Panc1 (cell line): ENCODE measurements at regions not wholly inside any gene's neighbourhood (a gene's known extent, or its start where the extent isn't known, plus 50 kb on each side); places are given as distances from the start of the nearest gene placed in this dataset.
"Not testable (repeated sequence)": the region's sequence is repeated elsewhere in the genome, so short reads cannot be mapped to it uniquely, and the experiment has no call there.

ENCODE experiments used
- POLR2AphosphoS5 ChIP-seq: IDR thresholded peaks from 2 replicates; pipeline ENCODE4 v1.6.1; 2012; ENCODE audit warnings: mild to moderate bottlenecking, low read depth, low read length, moderate library complexity
- SIN3A ChIP-seq: IDR thresholded peaks from 2 replicates; pipeline ENCODE4 v1.6.1; 2012; ENCODE audit warnings: low read depth, mild to moderate bottlenecking, low read length, moderate library complexity, borderline replicate concordance; ENCODE audit not compliant: insufficient read depth
- TF ChIP-seq, protein P1 (sequence below): fragments of 450-650 bp; IDR thresholded peaks from 2 replicates; pipeline ENCODE4 v1.5.1; 2017; ENCODE audit warnings: mild to moderate bottlenecking
- TF ChIP-seq, protein P2 (sequence below), 2 experiments: IDR thresholded peaks; 2 replicates each; pipeline ENCODE4 v1.6.1; 2011 to 2012; ENCODE audit warnings: low read depth in 2 of 2, control low read depth in 1 of 2, low read length in 1 of 2, mild to moderate bottlenecking in 1 of 2, moderate library complexity in 1 of 2; ENCODE audit not compliant: insufficient read depth in 1 of 2

DNA sequence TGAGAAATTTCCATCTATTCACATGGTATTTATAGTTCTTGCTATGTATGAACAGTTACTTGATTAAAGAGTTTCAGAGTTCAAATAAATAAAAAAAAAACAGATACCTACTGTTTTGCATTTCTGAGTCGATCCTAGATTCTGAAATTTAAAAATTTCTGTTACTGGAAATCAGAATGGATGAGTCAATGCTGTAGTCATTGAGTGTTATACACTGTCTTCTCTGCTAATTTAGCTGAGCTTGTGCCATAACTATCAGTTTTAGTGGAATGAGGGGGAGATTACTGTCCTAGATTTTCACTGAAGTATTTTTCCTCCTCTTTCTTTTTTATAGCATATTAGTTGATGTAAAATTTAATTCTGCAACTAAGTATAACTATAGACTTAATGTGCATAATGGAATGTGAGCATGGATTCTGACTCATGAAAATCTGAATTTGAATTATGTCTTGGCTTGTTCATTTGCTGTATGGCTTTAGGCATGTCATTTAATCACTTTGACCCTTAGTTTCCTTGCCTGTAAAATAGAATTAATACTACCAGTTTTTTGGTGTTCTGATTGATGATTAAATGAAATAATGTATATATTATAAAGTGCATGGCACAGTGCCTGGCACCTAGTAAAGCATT, 581.5 kb upstream of the CHD1 start:
- TF ChIP-seq, protein P1, sequence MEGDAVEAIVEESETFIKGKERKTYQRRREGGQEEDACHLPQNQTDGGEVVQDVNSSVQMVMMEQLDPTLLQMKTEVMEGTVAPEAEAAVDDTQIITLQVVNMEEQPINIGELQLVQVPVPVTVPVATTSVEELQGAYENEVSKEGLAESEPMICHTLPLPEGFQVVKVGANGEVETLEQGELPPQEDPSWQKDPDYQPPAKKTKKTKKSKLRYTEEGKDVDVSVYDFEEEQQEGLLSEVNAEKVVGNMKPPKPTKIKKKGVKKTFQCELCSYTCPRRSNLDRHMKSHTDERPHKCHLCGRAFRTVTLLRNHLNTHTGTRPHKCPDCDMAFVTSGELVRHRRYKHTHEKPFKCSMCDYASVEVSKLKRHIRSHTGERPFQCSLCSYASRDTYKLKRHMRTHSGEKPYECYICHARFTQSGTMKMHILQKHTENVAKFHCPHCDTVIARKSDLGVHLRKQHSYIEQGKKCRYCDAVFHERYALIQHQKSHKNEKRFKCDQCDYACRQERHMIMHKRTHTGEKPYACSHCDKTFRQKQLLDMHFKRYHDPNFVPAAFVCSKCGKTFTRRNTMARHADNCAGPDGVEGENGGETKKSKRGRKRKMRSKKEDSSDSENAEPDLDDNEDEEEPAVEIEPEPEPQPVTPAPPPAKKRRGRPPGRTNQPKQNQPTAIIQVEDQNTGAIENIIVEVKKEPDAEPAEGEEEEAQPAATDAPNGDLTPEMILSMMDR = not testable (repeated sequence)
- TF ChIP-seq POLR2AphosphoS5, SIN3A: not testable (repeated sequence)
- TF ChIP-seq, protein P2, sequence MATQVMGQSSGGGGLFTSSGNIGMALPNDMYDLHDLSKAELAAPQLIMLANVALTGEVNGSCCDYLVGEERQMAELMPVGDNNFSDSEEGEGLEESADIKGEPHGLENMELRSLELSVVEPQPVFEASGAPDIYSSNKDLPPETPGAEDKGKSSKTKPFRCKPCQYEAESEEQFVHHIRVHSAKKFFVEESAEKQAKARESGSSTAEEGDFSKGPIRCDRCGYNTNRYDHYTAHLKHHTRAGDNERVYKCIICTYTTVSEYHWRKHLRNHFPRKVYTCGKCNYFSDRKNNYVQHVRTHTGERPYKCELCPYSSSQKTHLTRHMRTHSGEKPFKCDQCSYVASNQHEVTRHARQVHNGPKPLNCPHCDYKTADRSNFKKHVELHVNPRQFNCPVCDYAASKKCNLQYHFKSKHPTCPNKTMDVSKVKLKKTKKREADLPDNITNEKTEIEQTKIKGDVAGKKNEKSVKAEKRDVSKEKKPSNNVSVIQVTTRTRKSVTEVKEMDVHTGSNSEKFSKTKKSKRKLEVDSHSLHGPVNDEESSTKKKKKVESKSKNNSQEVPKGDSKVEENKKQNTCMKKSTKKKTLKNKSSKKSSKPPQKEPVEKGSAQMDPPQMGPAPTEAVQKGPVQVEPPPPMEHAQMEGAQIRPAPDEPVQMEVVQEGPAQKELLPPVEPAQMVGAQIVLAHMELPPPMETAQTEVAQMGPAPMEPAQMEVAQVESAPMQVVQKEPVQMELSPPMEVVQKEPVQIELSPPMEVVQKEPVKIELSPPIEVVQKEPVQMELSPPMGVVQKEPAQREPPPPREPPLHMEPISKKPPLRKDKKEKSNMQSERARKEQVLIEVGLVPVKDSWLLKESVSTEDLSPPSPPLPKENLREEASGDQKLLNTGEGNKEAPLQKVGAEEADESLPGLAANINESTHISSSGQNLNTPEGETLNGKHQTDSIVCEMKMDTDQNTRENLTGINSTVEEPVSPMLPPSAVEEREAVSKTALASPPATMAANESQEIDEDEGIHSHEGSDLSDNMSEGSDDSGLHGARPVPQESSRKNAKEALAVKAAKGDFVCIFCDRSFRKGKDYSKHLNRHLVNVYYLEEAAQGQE (IDR thresholded peaks at IDR 0.05; ENCODE audit: insufficient read depth in 1 of 2, low read depth in 2 of 2, low read length in 1 of 2) = not testable (repeated sequence)
